Adrenal gland (tissue), 9 donors: ENCODE measurements at regions not wholly inside any gene's neighbourhood (a gene's known extent, or its start where the extent isn't known, plus 50 kb on each side); places are given as distances from the start of the nearest gene placed in this dataset.

Source experiments
- DNase-seq, 7 donors: peaks; one replicate each; pipeline ENCODE4 v3.0.0-alpha.2; 2019 to 2020
- H3K27ac ChIP-seq, 5 donors: fragments of 200-600 bp; sonication (generic) in 4 of 5; 1 replicate in 3 of 5; 2 replicates in 2 of 5; pipeline versions ENCODE4 v1.5.1 to v1.8.0; 2016 to 2020; ENCODE audit warnings: mild to moderate bottlenecking in 1 of 5
- H3K27me3 ChIP-seq: fragments of 200-600 bp; 2 replicates; pipeline ENCODE4 v1.8.0; 2021
- H3K36me3 ChIP-seq, 2 donors: fragments of 200-600 bp; replicated peaks in 1 of 2; 1 replicate in 1 of 2; 2 replicates in 1 of 2; pipeline versions ENCODE4 v1.5.1 to v1.8.0; 2018 to 2022
- H3K4me1 ChIP-seq, 2 donors: fragments of 200-600 bp; replicated peaks in 1 of 2; 1 replicate in 1 of 2; 2 replicates in 1 of 2; pipeline versions ENCODE4 v1.5.1 to v1.8.0; 2018 to 2021
- H3K4me3 ChIP-seq, 4 donors: fragments of 200-600 bp; sonication (generic) in 3 of 4; one replicate each; pipeline ENCODE4 v1.5.1; 2016 to 2018
- H3K9me3 ChIP-seq, 3 donors: fragments of 200-600 bp; sonication (generic) in 1 of 3; replicated peaks in 1 of 3; 1 replicate in 2 of 3; 2 replicates in 1 of 3; pipeline versions ENCODE4 v1.5.1 to v1.8.0; 2016 to 2021
- POLR2A ChIP-seq, 2 donors: fragments of 450-650 bp; IDR thresholded peaks; one replicate each; pipeline ENCODE4 v1.6.1; 2017; ENCODE audit warnings: antibody characterized with exemption in 2 of 2, mild to moderate bottlenecking in 2 of 2, moderate library complexity in 1 of 2
- WGBS, 4 donors: extraction: QIAGEN DNeasy Blood & Tissue Kit in 2 of 4; methylation state at CpG; one replicate each; pipeline versions ENCODE4 v1.1.5 to v1.1.7; 2013 to 2017; 5-methylcytosine and 5-hydroxymethylcytosine counted together
- intact Hi-C, 2 donors: fragments of 100-400 bp; cut with DNase I; formaldehyde crosslinking; loops; one replicate each; pipeline versions ENCODE4 v1.14.1 to v1.15.0; 2022 to 2023
- TF ChIP-seq, protein P1 (sequence below), 6 experiments: fragments of 450-650 bp in 4 of 6; fragments of 200-600 bp in 2 of 6; sonication (generic) in 1 of 6; IDR thresholded peaks; 1 replicate in 5 of 6; 2 replicates in 1 of 6; pipeline versions ENCODE4 v1.5.1 to v1.8.0; 2016 to 2021; ENCODE audit warnings: antibody characterized with exemption in 6 of 6, mild to moderate bottlenecking in 2 of 6, moderate library complexity in 1 of 6
- donor health status: healthy with polysubstance abuse.
- donor health status: Bipolar disorder and iron deficiency.
- donor health status: DM: yes; HTN: yes; CAD: no.
- donor health status: DM: no; HTN: no; CAD: no.
- donor health status: DM: no; HTN: no; CAD: no.

DNA sequence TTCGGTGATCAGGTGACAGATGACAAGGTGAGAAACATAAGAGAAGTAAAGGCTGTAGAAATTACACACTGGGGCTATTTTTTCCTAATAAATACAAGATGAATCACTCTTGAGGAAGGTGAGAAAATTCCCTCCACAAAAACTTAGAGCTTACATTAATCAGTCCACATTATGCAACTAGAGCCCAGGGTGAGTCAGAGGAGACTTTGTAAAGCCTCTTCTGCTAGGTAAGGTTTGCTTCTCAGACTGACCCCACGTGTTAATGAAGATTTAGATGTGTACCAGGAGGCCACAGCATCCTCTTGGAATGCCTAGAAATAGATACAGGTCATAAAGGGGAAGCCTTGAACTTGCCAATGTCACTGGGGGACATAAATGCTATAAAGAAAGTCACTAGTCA, 396.0 kb upstream of the SMIM31 start:
- Histone ChIP-seq H3K27me3 (no peaks in the 10 kb centered on the region), H3K27ac (no peak overlapping the region), H3K36me3 (no peaks in the 10 kb centered on the region), H3K9me3 (no peaks in the 10 kb centered on the region), H3K4me3 (no peak overlapping the region), H3K4me1 (no peaks in the 10 kb centered on the region)
- WGBS, 4 donors: 42 to 62% (median 49%) methylated on average over 2 of the region's 2 CpGs
- intact Hi-C loops: no loop called here
- DNase-seq: no peak
- TF ChIP-seq, protein P1, sequence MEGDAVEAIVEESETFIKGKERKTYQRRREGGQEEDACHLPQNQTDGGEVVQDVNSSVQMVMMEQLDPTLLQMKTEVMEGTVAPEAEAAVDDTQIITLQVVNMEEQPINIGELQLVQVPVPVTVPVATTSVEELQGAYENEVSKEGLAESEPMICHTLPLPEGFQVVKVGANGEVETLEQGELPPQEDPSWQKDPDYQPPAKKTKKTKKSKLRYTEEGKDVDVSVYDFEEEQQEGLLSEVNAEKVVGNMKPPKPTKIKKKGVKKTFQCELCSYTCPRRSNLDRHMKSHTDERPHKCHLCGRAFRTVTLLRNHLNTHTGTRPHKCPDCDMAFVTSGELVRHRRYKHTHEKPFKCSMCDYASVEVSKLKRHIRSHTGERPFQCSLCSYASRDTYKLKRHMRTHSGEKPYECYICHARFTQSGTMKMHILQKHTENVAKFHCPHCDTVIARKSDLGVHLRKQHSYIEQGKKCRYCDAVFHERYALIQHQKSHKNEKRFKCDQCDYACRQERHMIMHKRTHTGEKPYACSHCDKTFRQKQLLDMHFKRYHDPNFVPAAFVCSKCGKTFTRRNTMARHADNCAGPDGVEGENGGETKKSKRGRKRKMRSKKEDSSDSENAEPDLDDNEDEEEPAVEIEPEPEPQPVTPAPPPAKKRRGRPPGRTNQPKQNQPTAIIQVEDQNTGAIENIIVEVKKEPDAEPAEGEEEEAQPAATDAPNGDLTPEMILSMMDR (IDR thresholded peaks at IDR 0.05): no peak
- TF ChIP-seq POLR2A (IDR thresholded peaks at IDR 0.05): no peak

DNA sequence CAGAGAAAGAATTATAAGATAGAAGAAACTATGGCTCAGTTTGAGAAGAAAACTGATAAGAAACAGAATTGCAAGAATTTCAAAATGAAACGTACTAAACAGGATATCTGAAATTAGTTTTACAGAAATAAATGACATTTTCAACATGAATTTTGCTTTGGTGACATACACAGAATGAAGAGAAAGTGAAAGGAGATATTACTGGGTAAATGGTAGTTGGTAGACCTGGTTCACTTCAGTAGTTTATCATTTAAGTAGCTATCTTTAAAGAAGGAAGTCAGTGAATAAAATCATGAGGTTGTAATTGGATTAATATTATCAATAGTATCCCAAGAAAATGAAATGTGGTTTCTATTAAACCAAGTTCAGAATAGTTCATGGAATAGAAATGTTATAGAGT, 395.5 kb upstream of the SMIM31 start:
- H3K9me3 ChIP-seq: no peaks in the 10 kb centered on the region
- H3K4me3 ChIP-seq: no peak overlapping the region
- DNase-seq: no peak
- no peak overlapping the region for H3K27ac ChIP-seq
- TF ChIP-seq POLR2A (IDR thresholded peaks at IDR 0.05): no peak
- TF ChIP-seq, protein P1 (IDR thresholded peaks at IDR 0.05): no peak
- no peaks in the 10 kb centered on the region for H3K4me1 ChIP-seq
- H3K36me3 ChIP-seq: no peaks in the 10 kb centered on the region
- intact Hi-C loops: no loop called here
- WGBS, 4 donors: 58 to 95% (median 83%) methylated on average over 1 of the region's 1 CpG
- H3K27me3 ChIP-seq: no peaks in the 10 kb centered on the region

DNA sequence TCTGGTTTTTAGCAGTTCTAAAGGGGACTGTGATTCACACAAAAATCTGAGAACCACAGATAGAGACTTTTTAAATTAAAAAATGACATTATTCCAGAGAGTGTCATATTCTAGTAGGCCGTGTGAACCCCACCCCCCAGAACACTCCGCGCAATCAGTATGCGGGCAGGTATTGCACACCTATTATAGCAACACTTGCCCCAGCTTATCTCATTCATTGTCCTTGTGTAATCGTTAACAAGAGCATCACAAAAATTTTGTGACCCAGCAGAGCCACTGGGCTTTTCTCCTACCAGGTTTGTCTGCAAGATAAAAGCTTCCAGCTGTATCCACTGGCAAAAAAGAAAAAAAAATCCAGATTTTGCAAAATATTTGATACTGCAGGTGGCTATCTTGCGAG, 394.1 kb upstream of the SMIM31 start:
- Histone ChIP-seq H3K27me3 (no peaks in the 10 kb centered on the region), H3K36me3 (no peaks in the 10 kb centered on the region), H3K9me3 (no peaks in the 10 kb centered on the region), H3K4me1 (no peaks in the 10 kb centered on the region), H3K4me3 (no peak overlapping the region), H3K27ac (no peak overlapping the region)
- 67 to 77% (median 72%) methylated on average over 6 of the region's 6 CpGs for WGBS, 4 donors
- intact Hi-C loops: no loop called here
- no peak for DNase-seq
- TF ChIP-seq, protein P1 (IDR thresholded peaks at IDR 0.05): no peak
- no peak for TF ChIP-seq POLR2A (IDR thresholded peaks at IDR 0.05)

DNA sequence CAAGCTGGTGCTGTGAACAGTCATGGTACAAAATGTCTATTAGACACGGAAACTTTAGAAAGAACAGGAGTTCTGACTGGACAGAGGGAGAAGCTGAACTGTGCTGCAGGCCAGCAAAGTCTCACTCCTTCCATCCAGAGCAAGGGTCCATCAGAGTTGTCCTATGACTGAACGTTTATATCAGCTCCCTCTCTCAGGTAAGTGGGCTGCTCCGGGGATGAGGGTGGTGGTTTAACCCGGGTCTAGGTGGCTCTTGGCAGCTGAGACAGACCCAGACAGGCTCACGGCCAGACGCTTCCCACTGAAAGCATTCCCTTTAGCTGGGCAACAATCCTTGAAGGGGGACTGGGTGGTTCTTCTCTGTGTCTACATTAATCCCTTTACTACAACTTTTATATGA, 385.0 kb upstream of the SMIM31 start:
- Histone ChIP-seq H3K36me3 (no peaks in the 10 kb centered on the region), H3K4me3 (no peak overlapping the region), H3K4me1 (no peaks in the 10 kb centered on the region), H3K27me3 (no peaks in the 10 kb centered on the region), H3K9me3 (no peaks in the 10 kb centered on the region), H3K27ac (no peak overlapping the region)
- 64 to 79% (median 71%) methylated on average over 6 of the region's 6 CpGs for WGBS, 4 donors
- TF ChIP-seq, protein P1 (IDR thresholded peaks at IDR 0.05): no peak
- no peak for TF ChIP-seq POLR2A (IDR thresholded peaks at IDR 0.05)
- intact Hi-C loops: no loop called here
- DNase-seq: no peak
